Inferior parietal cortex (tissue), 1 donor: ENCODE measurements at regions not wholly inside any gene's neighbourhood (a gene's known extent, or its start where the extent isn't known, plus 50 kb on each side); places are given as distances from the start of the nearest gene placed in this dataset.

ENCODE experiments used
- DNase-seq: peaks from one replicate; pipeline ENCODE4 v3.0.0-alpha.2; 2016; ENCODE audit errors: extremely low spot score

DNA sequence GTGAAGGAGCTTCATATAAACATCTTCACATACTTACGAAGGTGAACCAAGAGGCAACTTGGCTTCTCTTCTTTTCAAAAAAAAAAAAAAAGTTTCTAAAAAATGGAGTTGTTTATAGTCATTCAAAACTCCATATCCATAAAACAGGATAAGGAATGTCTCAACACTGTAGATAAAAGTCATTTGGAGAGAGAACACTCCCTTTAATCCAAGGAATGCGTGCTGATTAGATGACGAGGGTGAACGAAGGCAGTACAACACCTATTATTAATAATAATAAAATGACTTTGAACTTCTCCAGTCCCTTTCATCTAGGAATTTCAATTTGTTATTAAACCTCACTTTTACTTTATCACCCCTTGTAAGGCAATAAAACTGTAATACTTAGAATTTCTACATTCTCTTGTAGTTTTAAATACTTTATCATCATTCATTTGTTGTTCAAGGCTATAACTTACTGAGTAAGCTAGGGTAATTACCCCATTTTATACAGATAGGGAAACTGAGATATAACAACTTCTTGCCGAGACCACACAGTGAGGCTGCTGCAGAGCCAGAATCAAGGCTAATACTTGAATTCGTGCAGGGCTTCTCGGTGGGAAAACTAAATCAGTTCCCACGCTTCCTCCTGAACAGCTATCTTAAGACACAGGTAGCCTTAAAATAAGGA, 377.1 kb downstream of the EFNA5 start:
- DNase-seq = no peak

DNA sequence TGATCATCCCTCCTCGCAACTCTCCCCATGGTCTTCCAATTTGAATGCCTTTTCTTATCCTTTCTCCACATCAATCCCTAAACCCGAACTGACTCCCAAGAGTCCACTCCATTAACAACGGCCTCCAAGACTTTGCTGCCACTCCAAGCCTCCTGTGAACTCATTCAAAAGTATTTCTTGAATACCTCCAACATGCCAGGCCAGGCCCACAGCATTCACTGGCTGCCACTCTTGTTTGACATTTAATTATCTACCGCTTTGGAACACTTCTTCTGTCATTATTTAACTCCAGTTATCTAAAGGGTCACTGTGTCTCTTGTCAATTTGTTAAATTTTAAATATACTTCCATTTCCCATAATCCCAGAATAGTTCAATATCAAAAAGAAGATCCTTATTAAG, 378.9 kb downstream of the EFNA5 start:
- DNase-seq = no peak

DNA sequence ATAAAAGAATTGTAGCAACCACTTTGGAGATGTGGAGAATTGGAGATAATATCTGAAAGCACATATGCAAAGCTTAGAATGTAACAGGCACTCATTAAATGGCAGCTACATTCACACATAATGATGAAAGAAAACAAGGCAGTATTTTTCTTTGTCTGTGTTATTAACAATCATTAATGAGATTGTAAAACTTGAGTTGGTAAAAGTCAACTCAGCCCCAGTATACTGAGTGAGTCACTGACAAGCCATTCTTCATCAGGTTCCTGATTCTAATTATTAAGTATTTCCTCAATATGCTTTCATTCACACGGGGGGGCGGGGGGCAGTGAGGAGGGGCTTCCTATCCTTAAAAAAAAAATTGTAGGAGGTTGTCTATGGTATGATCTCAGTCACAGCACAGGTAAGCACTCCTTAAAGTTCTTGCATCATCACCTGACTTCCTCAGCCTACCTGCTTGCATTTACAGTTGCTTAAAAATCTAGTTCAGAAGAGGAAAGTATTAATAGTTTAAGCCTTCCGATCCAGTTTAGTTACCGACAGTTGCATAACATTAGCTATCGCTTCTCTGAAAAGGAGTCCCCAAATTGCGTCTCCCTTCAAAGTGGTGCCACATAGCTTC, 379.8 kb downstream of the EFNA5 start:
- no peak for DNase-seq

DNA sequence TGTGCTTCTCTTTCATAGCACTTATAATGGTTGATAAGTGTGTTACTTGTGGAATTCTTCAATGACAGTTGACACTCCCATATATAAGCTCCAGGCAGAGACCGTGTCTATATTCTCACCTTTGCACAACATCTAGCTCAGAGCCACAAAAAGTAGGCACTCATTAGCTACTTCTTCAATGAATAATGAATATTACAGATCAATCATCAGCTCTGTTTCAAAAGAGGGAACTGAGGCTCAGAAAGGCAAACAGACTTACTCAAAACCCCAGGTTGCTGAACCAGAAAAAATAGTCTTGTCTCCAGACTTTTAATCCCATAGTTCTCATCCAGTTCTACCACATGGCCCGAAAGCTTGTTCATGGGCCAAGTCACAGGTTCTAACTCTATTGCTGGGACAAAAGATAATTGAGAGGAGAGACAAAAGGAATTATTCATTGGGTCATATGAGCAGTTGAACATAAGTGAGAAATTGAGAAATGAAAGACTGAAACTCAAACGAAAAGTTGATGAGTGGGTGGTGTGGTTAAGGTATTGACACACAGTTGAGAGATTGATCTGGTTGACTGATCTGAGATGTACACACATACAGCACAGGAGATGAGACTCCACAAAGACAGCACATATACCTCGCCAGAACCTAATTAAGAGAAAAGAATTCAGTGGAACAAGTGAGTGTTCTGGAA, 381.6 kb downstream of the EFNA5 start:
- no peak for DNase-seq

DNA sequence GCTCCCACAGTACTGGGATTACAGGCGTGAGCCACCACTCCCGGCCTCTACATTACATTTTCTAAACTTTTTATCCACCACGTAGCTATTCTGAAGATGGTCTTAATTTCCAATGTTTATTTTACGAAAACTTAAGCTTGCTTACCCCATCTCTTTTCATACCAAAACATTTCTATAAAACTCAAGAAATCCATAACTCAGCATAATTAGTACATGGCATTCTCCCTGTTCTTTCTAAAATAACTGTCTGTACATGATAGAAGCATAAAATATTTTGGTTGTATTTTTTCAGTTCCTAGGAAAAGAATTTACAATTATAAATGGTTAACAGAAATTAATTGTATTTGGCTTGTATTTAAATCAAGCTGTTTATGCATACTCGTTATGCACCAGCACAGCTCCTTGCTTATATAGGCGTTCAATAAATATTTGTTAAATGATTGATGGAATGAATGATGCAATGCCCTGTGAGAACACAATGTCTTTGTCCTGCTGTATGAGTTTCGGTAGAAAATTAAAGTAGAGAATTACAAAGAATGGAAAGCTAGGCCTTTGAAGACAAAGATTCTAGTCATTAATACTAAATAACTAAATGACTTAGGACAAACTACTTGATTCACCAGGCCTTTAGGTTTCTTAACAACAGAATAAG, 384.2 kb downstream of the EFNA5 start:
- DNase-seq = no peak

DNA sequence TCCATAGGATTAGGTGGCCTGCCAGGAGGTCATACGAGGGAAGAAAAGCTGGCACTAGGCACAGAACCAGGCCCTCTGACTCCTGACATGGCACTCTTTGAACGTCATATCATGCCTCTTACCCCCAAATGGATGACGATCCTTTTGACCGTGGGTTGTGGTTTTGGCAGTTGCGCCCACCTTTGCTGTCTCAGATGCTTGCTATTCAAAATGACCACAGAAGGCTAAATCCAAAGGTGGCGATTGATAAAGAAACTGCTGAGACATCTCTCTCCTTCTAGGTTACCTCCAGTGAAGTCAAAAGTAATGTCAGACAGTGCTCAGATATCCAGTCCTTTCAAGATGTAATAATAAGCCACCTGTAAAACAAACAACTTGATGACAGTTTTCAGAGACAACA, 385.0 kb downstream of the EFNA5 start:
- DNase-seq = no peak

DNA sequence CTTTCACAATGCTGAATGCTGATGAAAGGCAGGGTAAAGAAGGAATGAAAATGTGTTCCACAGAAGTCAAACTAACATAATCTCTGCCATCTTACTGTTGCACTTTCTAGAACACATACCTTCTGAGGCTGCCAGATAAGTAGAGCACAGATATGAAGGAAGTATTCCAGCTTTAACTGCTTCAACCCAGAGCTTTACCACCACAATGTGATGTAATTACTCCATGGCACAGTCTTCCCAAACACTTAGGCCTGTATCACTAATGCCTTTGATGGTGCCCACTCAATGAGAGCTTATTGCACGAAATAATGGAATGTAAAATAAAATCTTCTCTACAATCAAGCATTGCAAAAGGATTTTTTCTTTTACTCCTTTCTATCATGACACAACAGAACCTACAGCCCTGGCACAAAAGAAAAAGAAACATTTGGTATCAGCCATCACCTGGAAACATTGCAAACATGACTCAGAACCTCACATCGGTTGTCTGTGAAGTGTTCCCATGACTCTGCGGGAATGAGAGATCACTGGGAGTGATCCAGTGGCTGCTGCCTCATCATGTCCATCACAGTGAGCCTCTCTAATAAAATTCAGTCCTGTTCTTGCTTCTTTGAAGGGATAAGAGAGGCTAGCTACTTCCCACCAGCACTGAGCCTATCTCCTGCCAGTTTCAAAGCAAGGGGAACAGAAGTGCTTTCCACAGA, 385.8 kb downstream of the EFNA5 start:
- DNase-seq = no peak

DNA sequence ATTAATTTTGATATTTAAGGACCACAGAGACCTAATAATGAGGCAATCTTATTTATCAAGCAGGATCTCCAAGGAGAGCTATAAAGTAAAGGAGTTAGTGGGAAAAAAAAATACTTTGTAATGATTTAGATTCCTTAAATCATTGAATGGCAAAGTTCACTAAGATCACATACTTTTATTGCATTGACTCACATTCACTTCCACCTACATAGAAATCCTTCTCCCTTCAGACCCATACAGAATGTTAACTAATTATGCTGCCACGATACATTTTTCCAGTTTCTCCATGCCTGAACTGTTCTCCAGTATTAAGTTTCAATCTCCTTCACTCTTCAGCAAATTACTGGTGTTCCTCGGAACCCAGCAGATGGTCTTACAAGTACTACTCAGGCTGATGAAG, 388.7 kb downstream of the EFNA5 start:
- no peak for DNase-seq

DNA sequence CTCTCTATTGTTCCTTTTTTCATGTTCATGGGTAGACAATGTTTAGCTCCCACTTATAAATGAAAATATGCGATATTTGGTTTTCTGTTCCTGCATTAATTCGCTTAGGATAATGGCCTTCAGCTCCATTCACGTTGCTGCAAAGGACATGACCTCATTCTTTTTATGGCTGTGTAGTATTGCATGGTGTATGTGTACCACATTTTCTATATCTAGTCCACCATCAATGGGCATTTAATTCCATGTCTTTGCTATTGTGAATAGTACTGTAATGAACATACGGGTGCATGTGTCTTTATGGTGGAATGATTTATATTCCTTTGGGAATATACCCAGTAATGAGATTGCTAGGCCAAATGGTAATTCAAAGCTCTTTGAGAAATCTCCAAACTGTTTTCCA, 392.0 kb downstream of the EFNA5 start:
- no peak for DNase-seq

DNA sequence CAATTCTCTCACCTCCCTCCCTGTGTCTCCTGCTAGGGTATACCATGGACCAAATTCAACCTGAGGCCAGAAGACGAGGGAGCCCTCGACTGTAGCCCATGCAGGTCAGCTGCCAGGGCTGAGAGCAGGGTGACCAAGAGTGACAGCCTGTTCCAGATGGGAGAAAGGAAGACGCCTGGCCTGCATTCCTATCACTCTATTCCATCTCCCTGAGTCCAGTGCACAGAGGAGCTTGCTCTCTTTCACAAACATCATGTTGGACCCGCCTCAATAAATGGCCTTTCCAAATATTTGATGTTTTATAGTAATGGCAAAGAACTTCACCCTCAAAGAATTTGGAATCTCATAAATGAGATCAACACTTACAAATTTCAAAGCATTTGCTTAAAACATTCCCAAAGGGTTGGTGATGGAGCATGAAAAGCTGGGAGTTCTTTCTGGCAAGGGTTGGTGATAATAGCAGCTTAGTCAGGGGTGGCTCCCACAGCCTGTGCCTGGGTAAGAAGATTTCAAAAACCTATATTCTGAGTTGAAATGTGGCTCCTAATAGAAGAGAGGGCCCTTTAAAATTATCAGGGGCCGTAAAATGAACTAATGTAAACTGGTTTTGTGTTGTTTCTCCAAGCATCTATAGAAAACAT, 393.1 kb downstream of the EFNA5 start:
- DNase-seq = no peak

DNA sequence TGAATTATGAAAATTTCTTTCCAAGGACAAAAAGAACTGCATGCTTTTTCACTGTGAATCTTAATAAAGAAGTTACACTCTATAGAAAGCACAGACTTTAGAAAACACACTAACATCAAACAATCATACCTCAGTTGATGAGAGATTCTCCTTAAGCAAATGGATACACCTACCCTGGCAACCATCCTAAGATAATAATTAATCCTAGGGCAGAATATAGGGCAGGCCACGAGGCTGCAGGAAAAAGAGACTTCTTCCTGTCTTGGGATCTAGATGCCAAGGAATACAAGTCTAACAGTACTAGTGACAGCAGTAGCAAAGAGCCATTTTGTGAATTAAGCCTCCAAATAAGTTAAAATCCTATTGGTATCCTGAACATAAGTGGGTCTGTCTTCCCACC, 395.4 kb downstream of the EFNA5 start:
- DNase-seq = no peak

DNA sequence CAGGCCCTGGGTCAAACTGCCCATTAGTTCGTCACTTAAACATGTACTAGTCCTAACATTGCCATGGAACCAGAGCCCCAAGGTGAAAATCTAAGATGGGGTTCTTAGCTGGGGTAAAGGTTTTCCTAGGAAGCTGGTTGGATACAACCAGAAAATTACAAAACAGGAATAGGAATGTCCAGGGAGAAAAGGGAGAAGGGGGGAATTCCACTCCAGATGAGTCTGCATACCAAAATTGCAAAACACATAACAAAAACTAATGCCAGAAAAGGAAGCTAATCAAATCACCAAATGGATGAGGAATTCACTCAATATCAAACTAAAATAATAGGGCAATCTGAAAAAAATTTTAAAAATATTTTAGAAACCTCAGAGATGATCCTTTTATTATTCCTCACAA, 396.2 kb downstream of the EFNA5 start:
- no peak for DNase-seq

DNA sequence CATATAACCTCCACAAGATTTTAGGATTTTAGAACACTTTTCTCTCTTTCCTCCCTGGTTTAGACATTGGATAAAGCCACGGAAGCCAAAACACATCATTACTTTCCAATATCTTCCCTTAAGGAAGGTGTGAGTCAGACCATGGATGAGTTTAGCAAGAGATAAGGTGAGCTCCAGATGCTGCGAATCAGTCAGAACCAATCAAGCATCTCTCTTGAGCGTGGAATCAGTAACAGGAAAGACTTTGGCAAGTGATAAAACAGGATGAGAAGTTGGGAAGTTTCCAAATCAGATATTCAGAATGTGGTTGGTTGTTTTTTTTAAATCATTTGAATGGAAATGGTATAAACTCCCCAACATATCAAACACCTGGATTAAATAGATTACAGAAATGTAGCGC, 397.8 kb downstream of the EFNA5 start:
- no peak for DNase-seq

DNA sequence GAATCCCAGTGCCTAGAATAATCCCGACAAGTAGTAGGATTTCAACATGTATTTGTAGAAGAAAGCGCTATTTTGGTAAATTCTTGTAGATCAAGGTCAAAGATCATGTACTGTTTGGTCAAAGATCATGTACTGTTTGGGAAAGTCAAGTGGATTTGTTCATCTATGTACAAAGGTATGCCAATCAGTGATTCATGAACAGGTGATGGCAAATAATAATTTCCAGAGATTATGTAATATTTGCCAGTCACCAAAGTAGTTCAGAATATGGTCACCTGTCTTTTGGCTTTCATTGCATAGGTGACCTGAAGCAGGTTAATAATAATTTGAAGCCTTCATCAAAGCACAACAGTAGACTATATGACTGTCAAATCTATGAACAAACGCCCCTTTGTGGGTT, 398.2 kb downstream of the EFNA5 start:
- DNase-seq = no peak

DNA sequence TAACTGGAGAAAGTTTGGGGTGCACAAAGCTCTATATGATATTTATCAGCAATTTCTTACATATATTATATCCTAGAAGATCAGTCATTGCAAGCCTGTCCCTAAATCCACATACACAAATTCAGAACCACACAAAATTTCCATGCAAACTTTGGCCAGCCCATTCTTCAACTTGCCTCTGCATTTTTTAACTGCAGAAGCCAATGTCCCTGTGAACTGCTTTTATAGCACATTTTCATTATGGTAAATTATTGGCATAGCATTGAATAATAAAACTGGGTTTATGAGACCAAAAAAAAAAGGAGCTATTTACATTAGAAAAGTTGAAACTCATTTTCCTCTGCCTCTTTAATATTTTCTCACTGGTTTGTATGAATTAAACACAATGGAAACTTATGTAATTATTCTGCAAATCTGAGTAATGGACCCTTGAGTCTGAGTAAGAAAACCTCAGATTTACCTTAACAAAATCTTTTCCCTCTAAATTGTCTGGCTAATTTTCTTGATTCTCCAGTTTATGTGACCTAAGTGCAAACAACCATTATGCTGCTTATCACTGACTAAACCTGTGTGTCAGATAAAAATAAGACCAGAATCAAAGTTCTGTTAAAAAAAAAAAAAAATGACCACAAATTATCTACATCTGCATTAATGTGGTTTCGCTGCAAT, 398.9 kb downstream of the EFNA5 start:
- no peak for DNase-seq

DNA sequence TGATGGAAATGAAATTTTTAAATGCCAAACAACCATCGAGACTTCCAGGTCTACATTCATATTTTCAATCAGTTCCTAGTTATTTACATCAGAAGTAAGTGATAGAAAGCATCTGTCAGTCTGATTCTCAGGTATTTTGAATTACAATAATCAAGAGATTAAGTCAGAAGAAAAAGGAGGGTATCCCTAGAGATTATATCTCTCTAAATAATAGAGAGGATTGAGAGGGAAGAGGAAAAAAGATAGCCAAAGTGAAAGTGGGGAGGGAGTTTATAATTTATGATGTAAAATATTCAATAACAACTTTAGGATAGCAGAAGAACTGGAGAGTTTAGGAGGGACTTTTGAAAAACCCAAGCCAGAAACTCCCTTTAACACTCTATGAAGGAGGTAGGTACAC, 400.2 kb downstream of the EFNA5 start:
- DNase-seq = no peak

DNA sequence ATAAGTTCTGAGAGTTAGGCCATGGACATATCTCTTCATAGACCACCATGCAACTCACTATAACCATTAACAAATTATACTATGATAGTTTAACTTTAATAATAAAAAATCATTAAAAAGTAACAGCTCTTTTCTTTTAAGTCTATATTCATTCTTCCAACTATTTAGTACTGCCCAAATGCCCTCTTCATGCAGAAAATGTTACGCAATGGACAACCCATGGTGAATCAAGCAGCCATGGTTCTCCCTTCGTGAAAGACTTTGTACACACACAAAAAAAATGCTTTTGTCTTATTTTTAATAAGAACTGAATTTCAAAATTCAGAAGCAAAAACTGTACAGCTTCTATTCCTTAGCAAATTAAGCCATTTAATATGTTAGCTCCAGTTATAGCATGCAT, 401.1 kb downstream of the EFNA5 start:
- DNase-seq = no peak

DNA sequence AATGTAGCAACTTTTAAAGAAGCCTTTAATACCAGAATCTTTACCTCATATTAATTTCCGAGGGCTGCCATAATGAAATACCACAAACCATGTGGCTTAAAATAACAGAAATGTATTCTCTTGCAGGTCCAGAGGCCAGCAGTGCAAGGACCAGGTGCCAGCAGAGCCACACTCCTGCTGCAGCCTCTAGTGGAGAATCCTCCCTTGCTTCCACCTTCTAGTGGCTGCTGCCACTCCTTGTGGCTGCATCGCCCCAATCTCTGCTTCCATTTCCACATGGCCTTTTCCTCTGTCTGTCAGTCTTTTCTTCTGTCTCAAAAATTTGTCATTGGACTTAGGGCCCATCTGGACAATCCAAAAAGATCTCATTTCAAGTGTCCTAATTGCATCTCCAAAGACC, 401.5 kb downstream of the EFNA5 start:
- DNase-seq = no peak

DNA sequence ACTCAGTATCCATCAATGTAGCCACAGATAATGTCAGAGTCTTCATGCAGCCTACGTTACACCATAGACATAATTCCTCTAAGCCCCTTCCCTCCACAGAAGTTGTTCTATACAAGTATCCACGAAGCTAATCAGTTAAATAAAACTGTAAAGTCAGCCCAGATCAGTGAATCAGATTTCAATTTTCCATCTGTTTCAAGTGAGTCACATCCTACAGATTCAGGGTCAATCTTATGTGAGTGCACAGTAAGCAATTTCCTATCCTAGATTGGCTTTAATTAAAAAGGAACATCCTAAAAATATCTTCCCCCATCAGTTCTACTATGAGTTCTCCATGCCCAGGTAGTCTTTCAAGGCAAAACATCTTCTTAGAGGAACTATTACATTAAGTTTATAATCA, 402.5 kb downstream of the EFNA5 start:
- DNase-seq = no peak

DNA sequence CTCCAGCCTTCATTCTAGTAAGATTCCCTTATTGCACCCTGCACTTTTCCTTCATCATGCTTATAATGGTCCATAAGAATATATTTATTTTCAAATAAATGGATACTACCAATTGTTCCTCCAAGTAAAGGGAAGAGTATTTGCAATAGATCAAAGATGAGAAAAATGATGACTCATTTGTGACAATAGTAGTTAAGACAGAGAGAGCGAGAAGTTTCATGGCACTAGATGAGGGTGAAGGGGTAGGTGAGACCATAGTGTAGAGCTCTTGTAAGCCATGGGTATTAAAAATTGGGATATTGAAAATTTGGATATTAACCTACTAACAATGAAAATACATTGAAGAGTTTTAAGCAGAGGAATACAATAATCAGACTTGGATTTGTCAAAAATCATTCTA, 404.6 kb downstream of the EFNA5 start:
- DNase-seq = no peak

DNA sequence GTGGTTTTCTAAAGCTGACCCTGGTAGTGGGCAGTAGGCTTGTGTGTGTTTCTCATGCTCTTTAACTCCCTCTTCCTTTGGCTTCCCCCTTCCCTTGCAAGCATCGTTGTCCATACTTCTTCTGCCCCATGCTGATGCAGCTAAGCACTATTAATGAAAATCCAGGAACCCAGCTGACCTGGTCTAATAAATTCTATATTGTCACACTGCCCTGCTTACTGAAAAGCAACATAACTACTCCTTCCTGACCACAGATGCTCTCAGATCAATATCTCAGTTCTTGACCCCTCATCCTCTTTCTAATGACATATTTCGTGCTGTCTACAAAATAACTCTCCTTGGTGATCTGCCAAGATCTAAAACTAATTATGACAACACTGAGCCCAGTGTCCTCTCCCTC, 405.5 kb downstream of the EFNA5 start:
- no peak for DNase-seq
